ENCODE measurements at regions not wholly inside any gene's neighbourhood (a gene's known extent, or its start where the extent isn't known, plus 50 kb on each side); places are given as distances from the start of the nearest gene placed in this dataset.
"Not testable (repeated sequence)": the region's sequence is repeated elsewhere in the genome, so short reads cannot be mapped to it uniquely, and the experiment has no call there.

- TF ChIP-seq TSHZ1 (tag by site-specific recombination; IDR thresholded peaks at IDR 0.05; ENCODE audit: borderline replicate concordance); CTCF (tag by site-specific recombination; IDR thresholded peaks at IDR 0.05); PRDM4 (tag by site-specific recombination; IDR thresholded peaks at IDR 0.05); ZNF175 (tag by site-specific recombination; IDR thresholded peaks at IDR 0.05); ZNF580 (tag by site-specific recombination; IDR thresholded peaks at IDR 0.05); KLF16 (tag by site-specific recombination; IDR thresholded peaks at IDR 0.05): not testable (repeated sequence)
Measured at GRCh38 chr16:29074554-29075402, 89.9 kb downstream of the LAT start.
